GM12878 (cell line): ENCODE measurements at regions not wholly inside any gene's neighbourhood (a gene's known extent, or its start where the extent isn't known, plus 50 kb on each side); places are given as distances from the start of the nearest gene placed in this dataset.

Source experiments
- ATAC-seq: fragments of 200-7000 bp; cut with Tn5 transposase; 3 replicates; pipeline ENCODE4 v1.9.1; 2020; ENCODE audit warnings: mild to moderate bottlenecking, moderate library complexity
- BruUV-seq: library from RNA; stranded (reverse); fragments of 400-500 nt; replicated peaks from 2 replicates; lab custom pipeline; 2021; lab: Mats Ljungman, UMichigan
- CTCF ChIA-PET: fragments of 300-600 bp; sonication (Branson Sonifier 250); formaldehyde crosslinking; extraction: SDS; loops from one replicate; lab custom pipeline; 2021; ENCODE audit warnings: inconsistent platforms; lab: Yijun Ruan, JAX
- POLR2A ChIA-PET: fragments of 350-600 bp; formaldehyde crosslinking; extraction: SDS; loops from one replicate; lab custom pipeline; 2021; ENCODE audit warnings: inconsistent platforms; lab: Charles Lee
- RAD21 ChIA-PET: fragments of 300-600 bp; sonication (Branson Sonifier 250); formaldehyde crosslinking; loops from one replicate; lab custom pipeline; 2023; ENCODE audit warnings: antibody characterized with exemption; ENCODE audit not compliant: unreplicated experiment; lab: Charles Lee
- SMC1A ChIA-PET: fragments of 300-600 bp; sonication (Branson Sonifier 250); formaldehyde crosslinking; loops from one replicate; lab custom pipeline; 2023; ENCODE audit not compliant: unreplicated experiment, uncharacterized antibody; lab: Charles Lee
- DNase-seq: peaks from one replicate; pipeline ENCODE4 v3.0.0-alpha.2; 2011; ENCODE audit warnings: low read depth, low spot score
- FAIRE-seq: peaks from 3 replicates; lab custom pipeline; 2011; peaks lifted over from hg19 to GRCh38; lab: Jason Lieb, UNC
- H2AFZ ChIP-seq: 2 replicates; pipeline ENCODE4 v1.6.0; 2011; ENCODE audit warnings: low read depth, low read length, control low read depth; ENCODE audit not compliant: control insufficient read depth
- H3K27ac ChIP-seq: 2 replicates; pipeline ENCODE4 v1.5.1; 2011; ENCODE audit warnings: control low read depth; ENCODE audit not compliant: control insufficient read depth, insufficient read depth
- H3K27me3 ChIP-seq, 2 experiments: replicated peaks in 1 of 2; 2 replicates each; pipeline versions ENCODE4 v1.6.0 to v1.6.1; 2011; ENCODE audit warnings: low read length in 1 of 2; ENCODE audit not compliant: control insufficient read depth in 2 of 2, insufficient read depth in 2 of 2
- H3K36me3 ChIP-seq, 2 experiments: 2 replicates each; pipeline ENCODE4 v1.5.1; 2011; ENCODE audit warnings: low read length in 1 of 2; ENCODE audit not compliant: control insufficient read depth in 2 of 2, insufficient read depth in 2 of 2
- H3K4me1 ChIP-seq: 2 replicates; pipeline ENCODE4 v1.6.1; 2011; ENCODE audit warnings: mild to moderate bottlenecking, low read length, moderate library complexity, mixed read lengths; ENCODE audit not compliant: control insufficient read depth, insufficient read depth
- H3K4me2 ChIP-seq: 2 replicates; pipeline ENCODE4 v1.6.0; 2011; ENCODE audit warnings: control low read depth; ENCODE audit not compliant: control insufficient read depth, insufficient read depth
- H3K4me3 ChIP-seq: fragments of 200-600 bp; sonication (generic); 2 replicates; pipeline ENCODE4 v1.5.1; 2016
- H3K79me2 ChIP-seq: 2 replicates; pipeline ENCODE4 v1.6.0; 2011; ENCODE audit warnings: low read length; ENCODE audit not compliant: control insufficient read depth, insufficient read depth
- H3K9ac ChIP-seq: 2 replicates; pipeline ENCODE4 v1.8.0; 2011; ENCODE audit warnings: low read length, control low read depth, mixed read lengths; ENCODE audit not compliant: control insufficient read depth, insufficient read depth
- H3K9me3 ChIP-seq: replicated peaks from 3 replicates; pipeline ENCODE4 v1.5.1; 2011; ENCODE audit warnings: mild to moderate bottlenecking, low read length; ENCODE audit not compliant: control insufficient read depth, insufficient read depth
- H4K20me1 ChIP-seq: 2 replicates; pipeline ENCODE4 v1.6.0; 2011; ENCODE audit not compliant: control insufficient read depth, insufficient read depth
- CREB1 ChIP-seq: IDR thresholded peaks from 2 replicates; pipeline ENCODE4 v1.6.1; 2012; ENCODE audit warnings: low read depth, mild to moderate bottlenecking, inconsistent platforms
- DPF2 ChIP-seq: fragments of 450-650 bp; IDR thresholded peaks from 2 replicates; pipeline ENCODE4 v1.6.1; 2017; ENCODE audit warnings: mild to moderate bottlenecking
- EZH2 ChIP-seq: IDR thresholded peaks from 2 replicates; pipeline ENCODE4 v1.6.1; 2012; ENCODE audit warnings: low read depth, mild to moderate bottlenecking, control low read depth, inconsistent platforms, low read length, borderline replicate concordance; ENCODE audit not compliant: control insufficient read depth
- HDGF ChIP-seq: fragments of 450-650 bp; IDR thresholded peaks from 2 replicates; pipeline ENCODE4 v1.6.1; 2016; ENCODE audit warnings: antibody characterized with exemption
- JUNB ChIP-seq: IDR thresholded peaks from 2 replicates; pipeline ENCODE4 v1.6.1; 2016; ENCODE audit warnings: antibody characterized with exemption, mild to moderate bottlenecking
- MEF2B ChIP-seq: fragments of 450-650 bp; IDR thresholded peaks from 2 replicates; pipeline ENCODE4 v1.6.1; 2018; ENCODE audit warnings: mild to moderate bottlenecking, moderate library complexity; ENCODE audit not compliant: partially characterized antibody, poor library complexity, severe bottlenecking
- MTA3 ChIP-seq: IDR thresholded peaks from 2 replicates; pipeline ENCODE4 v1.6.1; 2012; ENCODE audit warnings: low read length, inconsistent platforms, borderline replicate concordance
- NRF1 ChIP-seq: conservative IDR thresholded peaks from 2 replicates; pipeline ENCODE4 v1.6.1; 2011; ENCODE audit warnings: mild to moderate bottlenecking, low read depth, low read length, improper control_type of control experiment
- POU2F2 ChIP-seq: IDR thresholded peaks from 3 replicates; pipeline ENCODE4 v1.6.1; 2011; ENCODE audit warnings: low read depth, mild to moderate bottlenecking, low read length, borderline replicate concordance
- RELA ChIP-seq: fragments of 450-650 bp; IDR thresholded peaks from 2 replicates; pipeline ENCODE4 v1.8.0; 2014; ENCODE audit warnings: borderline replicate concordance; ENCODE audit not compliant: partially characterized antibody
- RUNX3 ChIP-seq: IDR thresholded peaks from 2 replicates; pipeline ENCODE4 v1.6.1; 2012; ENCODE audit warnings: low read length, inconsistent platforms
- SREBF2 ChIP-seq: IDR thresholded peaks from 2 replicates; pipeline ENCODE4 v1.6.1; 2012; ENCODE audit warnings: mild to moderate bottlenecking, low read length
- SRF ChIP-seq, 2 experiments: IDR thresholded peaks; 2 replicates each; pipeline ENCODE4 v1.6.1; 2011; ENCODE audit warnings: low read depth in 2 of 2, low read length in 2 of 2, mild to moderate bottlenecking in 1 of 2, moderate library complexity in 1 of 2
- ZNF622 ChIP-seq: fragments of 450-650 bp; IDR thresholded peaks from 2 replicates; pipeline ENCODE4 v1.6.1; 2017; ENCODE audit warnings: mild to moderate bottlenecking, inconsistent platforms
- WGBS: methylation state at CpG from one replicate; pipeline ENCODE4 v1.1.6; 2016; ENCODE audit warnings: low lambda C conversion rate; ENCODE audit not compliant: insufficient replicate concordance, insufficient coverage; ENCODE audit errors: missing lambda C conversion rate; 5-methylcytosine and 5-hydroxymethylcytosine counted together
- in situ Hi-C: fragments of 300-500 bp; cut with MboI; formaldehyde crosslinking; loops from 9 replicates; pipeline ENCODE4 v1.14.3; 2018; ENCODE audit warnings: mixed read lengths
- intact Hi-C: fragments of 100-400 bp; cut with micrococcal nuclease; formaldehyde crosslinking; loops from one replicate; pipeline ENCODE4 v1.14.2; 2022; ENCODE audit not compliant: unreplicated experiment

DNA sequence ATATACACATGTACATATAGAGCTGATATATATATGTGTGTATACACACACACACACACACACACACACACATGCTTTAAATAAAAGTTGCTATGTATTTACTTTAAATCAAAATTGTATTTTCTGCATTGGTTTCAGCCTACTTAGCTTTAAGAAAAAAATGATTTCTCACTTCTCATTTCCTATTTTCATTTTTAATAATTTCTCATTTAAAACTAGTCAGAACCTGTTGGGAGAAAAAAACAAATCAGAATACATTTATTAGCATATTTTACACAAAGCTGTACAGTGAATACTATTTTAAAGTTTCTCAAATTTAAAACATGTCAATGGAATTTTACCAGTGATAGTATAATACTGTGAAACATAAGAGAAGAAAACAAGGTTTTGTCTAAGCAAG, 681.8 kb downstream of the CENPC start:
- H4K20me1 ChIP-seq = no peaks in the 10 kb centered on the region
- POLR2A ChIA-PET = no interaction called here
- ATAC-seq (no peak), DNase-seq (no peak), FAIRE-seq (no peak)
- TF ChIP-seq JUNB (0 out of 2 replicates have a peak, but pooled peaks have one; percentile 11), RUNX3 (no peak)
- in situ Hi-C loops = no loop called here
- no peaks in the 10 kb centered on the region for H3K79me2 ChIP-seq
- CTCF ChIA-PET = no interaction called here
- H3K9me3 ChIP-seq = no peaks in the 10 kb centered on the region
- no peak overlapping the region for H2AFZ ChIP-seq
- no peaks in the 10 kb centered on the region for H3K4me1 ChIP-seq
- no peak overlapping the region for H3K9ac ChIP-seq
- no peak overlapping the region for H3K4me3 ChIP-seq
- no TSS peak for BruUV-seq
- no peak overlapping the region for H3K27ac ChIP-seq
- RAD21 ChIA-PET = no interaction called here
- no peaks in the 10 kb centered on the region for H3K36me3 ChIP-seq
- SMC1A ChIA-PET = no interaction called here
- intact Hi-C loops = no loop called here
- no peak overlapping the region for H3K4me2 ChIP-seq
- H3K27me3 ChIP-seq = no peaks in the 10 kb centered on the region

- FAIRE-seq (no peak), DNase-seq (no peak)
- H2AFZ ChIP-seq = no peak overlapping the region
- H3K36me3 ChIP-seq = no peaks in the 10 kb centered on the region
- WGBS = 15% methylated on average over 1 of the region's 1 CpG
- ChIA-PET SMC1A (no interaction called here), RAD21 (no interaction called here), CTCF (no interaction called here), POLR2A (no interaction called here)
- no peaks in the 10 kb centered on the region for H3K4me1 ChIP-seq
- in situ Hi-C loops = no loop called here
- intact Hi-C loops = no loop called here
- no peaks in the 10 kb centered on the region for H3K79me2 ChIP-seq
- no TSS peak for BruUV-seq
- no peaks in the 10 kb centered on the region for H3K27me3 ChIP-seq
- H3K4me3 ChIP-seq = no peak overlapping the region
- no peaks in the 10 kb centered on the region for H3K9me3 ChIP-seq
- H4K20me1 ChIP-seq = no peaks in the 10 kb centered on the region
- TF ChIP-seq MTA3 (no peak), POU2F2 (no peak), MEF2B (no peak), DPF2 (no peak), SRF (IDR thresholded peaks at IDR 0.05; ENCODE audit: low read depth in 2 of 2, low read length in 2 of 2) (no peak), ZNF622 (no peak), SREBF2 (no peak), RELA (no peak), HDGF (no peak), NRF1 (no peak), CREB1 (no peak), EZH2 (no peak)
- TF ChIP-seq, all 136 proteins: peak for 0
- no peak overlapping the region for H3K9ac ChIP-seq
- ATAC-seq = no peak
- H3K4me2 ChIP-seq = no peak overlapping the region
- no peak overlapping the region for H3K27ac ChIP-seq
Observed at GRCh38 chr4:66855956-66856355, 689.3 kb downstream of the CENPC start.
